WTC11 (cell line): ENCODE measurements at regions not wholly inside any gene's neighbourhood (a gene's known extent, or its start where the extent isn't known, plus 50 kb on each side); places are given as distances from the start of the nearest gene placed in this dataset.

ENCODE experiments used
- ATAC-seq: fragments of 200-7000 bp; cut with Tn5 transposase; 2 replicates; pipeline ENCODE4 v1.10.0; 2021; ENCODE audit warnings: mild to moderate bottlenecking, moderate library complexity
- CTCF ChIA-PET: fragments of 300-600 bp; sonication (Branson Sonifier 250); formaldehyde crosslinking; loops from one replicate; lab custom pipeline; 2021; ENCODE audit warnings: antibody characterized with exemption; lab: Charles Lee
- POLR2A ChIA-PET: fragments of 350-600 bp; sonication (Branson Sonifier 250); formaldehyde crosslinking; loops from one replicate; lab custom pipeline; 2021; ENCODE audit warnings: antibody characterized with exemption; lab: Charles Lee
- DNase-seq: peaks from one replicate; pipeline ENCODE4 v3.0.0; 2021; ENCODE audit warnings: low spot score
- H3K27ac Mint-ChIP-seq: 2 replicates; pipeline ENCODE4 v1.8.0; 2021; ENCODE audit warnings: mixed read lengths
- H3K27me3 Mint-ChIP-seq: 2 replicates; pipeline ENCODE4 v1.8.0; 2021; ENCODE audit warnings: low read depth, mild to moderate bottlenecking, moderate library complexity, mixed read lengths
- H3K36me3 Mint-ChIP-seq: 2 replicates; pipeline ENCODE4 v1.8.0; 2021; ENCODE audit warnings: mixed read lengths
- H3K4me1 Mint-ChIP-seq: 2 replicates; pipeline ENCODE4 v1.8.0; 2022; ENCODE audit warnings: mixed read lengths
- H3K4me3 Mint-ChIP-seq: 2 replicates; pipeline ENCODE4 v1.8.0; 2021; ENCODE audit warnings: mild to moderate bottlenecking, moderate library complexity, mixed read lengths
- H3K9me3 Mint-ChIP-seq: 2 replicates; pipeline ENCODE4 v1.8.0; 2021; ENCODE audit warnings: mixed read lengths
- ATF3 ChIP-seq: sonication (generic); formaldehyde crosslinking; conservative IDR thresholded peaks from 2 replicates; pipeline ENCODE4 v1.8.1; 2022; ENCODE audit warnings: mild to moderate bottlenecking, missing genetic modification reagents
- CBFB ChIP-seq: sonication (generic); formaldehyde crosslinking; IDR thresholded peaks from 2 replicates; pipeline ENCODE4 v1.8.1; 2022; ENCODE audit warnings: mild to moderate bottlenecking, low read depth, missing genetic modification reagents
- ELF4 ChIP-seq: sonication (generic); formaldehyde crosslinking; IDR thresholded peaks from 2 replicates; pipeline ENCODE4 v1.8.1; 2022; ENCODE audit warnings: low read depth, mild to moderate bottlenecking, moderate library complexity, missing genetic modification reagents
- ETV6 ChIP-seq: sonication (generic); formaldehyde crosslinking; IDR thresholded peaks from 2 replicates; pipeline ENCODE4 v1.8.1; 2022; ENCODE audit warnings: mild to moderate bottlenecking, missing genetic modification reagents
- FOXP1 ChIP-seq: sonication (generic); formaldehyde crosslinking; IDR thresholded peaks from 2 replicates; pipeline ENCODE4 v1.8.0; 2022; ENCODE audit warnings: missing genetic modification reagents, mild to moderate bottlenecking, moderate library complexity, borderline replicate concordance
- GABPB1 ChIP-seq: sonication (generic); formaldehyde crosslinking; IDR thresholded peaks from 2 replicates; pipeline ENCODE4 v1.8.1; 2023; ENCODE audit warnings: mild to moderate bottlenecking, missing genetic modification reagents
- MXD4 ChIP-seq: fragments of 250-450 bp; sonication (Bioruptor Pico); IDR thresholded peaks from 2 replicates; pipeline ENCODE4 v1.8.0; 2021; ENCODE audit warnings: mild to moderate bottlenecking, moderate library complexity, borderline replicate concordance
- NFE2L1 ChIP-seq: sonication (generic); formaldehyde crosslinking; IDR thresholded peaks from 2 replicates; pipeline ENCODE4 v1.8.1; 2023; ENCODE audit warnings: missing genetic modification reagents
- NFYB ChIP-seq: sonication (generic); formaldehyde crosslinking; conservative IDR thresholded peaks from 2 replicates; pipeline ENCODE4 v1.8.0; 2022; ENCODE audit warnings: low read depth, missing genetic modification reagents
- NR1H2 ChIP-seq: sonication (generic); formaldehyde crosslinking; IDR thresholded peaks from 2 replicates; pipeline ENCODE4 v1.9.0; 2021; ENCODE audit warnings: mild to moderate bottlenecking, moderate library complexity, missing genetic modification reagents
- NR3C1 ChIP-seq: sonication (generic); formaldehyde crosslinking; conservative IDR thresholded peaks from 2 replicates; pipeline ENCODE4 v1.8.1; 2023; ENCODE audit warnings: low read depth, mild to moderate bottlenecking, missing genetic modification reagents
- RELA ChIP-seq: sonication (generic); formaldehyde crosslinking; IDR thresholded peaks from 2 replicates; pipeline ENCODE4 v1.8.1; 2022; ENCODE audit warnings: missing genetic modification reagents, mild to moderate bottlenecking, borderline replicate concordance
- SMAD4 ChIP-seq: sonication (generic); formaldehyde crosslinking; IDR thresholded peaks from 2 replicates; pipeline ENCODE4 v1.8.0; 2022; ENCODE audit warnings: mild to moderate bottlenecking, missing genetic modification reagents
- SOX15 ChIP-seq: fragments of 250-450 bp; sonication (Bioruptor Pico); IDR thresholded peaks from 2 replicates; pipeline ENCODE4 v1.9.0; 2021; ENCODE audit warnings: mild to moderate bottlenecking
- SP1 ChIP-seq: sonication (generic); formaldehyde crosslinking; conservative IDR thresholded peaks from 2 replicates; pipeline ENCODE4 v1.8.1; 2022; ENCODE audit warnings: missing genetic modification reagents
- ZNF121 ChIP-seq: sonication (generic); formaldehyde crosslinking; IDR thresholded peaks from 2 replicates; pipeline ENCODE4 v1.8.0; 2023; ENCODE audit warnings: missing genetic modification reagents
- ZNF219 ChIP-seq: sonication (generic); formaldehyde crosslinking; IDR thresholded peaks from 2 replicates; pipeline ENCODE4 v1.8.0; 2023; ENCODE audit warnings: missing genetic modification reagents, mild to moderate bottlenecking, borderline replicate concordance
- ZNF396 ChIP-seq: fragments of 250-450 bp; sonication (Bioruptor Pico); IDR thresholded peaks from 2 replicates; pipeline ENCODE4 v1.8.0; 2021; ENCODE audit warnings: mild to moderate bottlenecking, moderate library complexity, borderline replicate concordance
- TF ChIP-seq, protein P1 (sequence below): sonication (generic); formaldehyde crosslinking; IDR thresholded peaks from 2 replicates; pipeline ENCODE4 v1.8.0; 2022; ENCODE audit warnings: mild to moderate bottlenecking, missing genetic modification reagents
- TF ChIP-seq, protein P2 (sequence below): sonication (generic); formaldehyde crosslinking; IDR thresholded peaks from 2 replicates; pipeline ENCODE4 v1.8.1; 2022; ENCODE audit warnings: mild to moderate bottlenecking, missing genetic modification reagents, moderate library complexity, borderline replicate concordance
- TF ChIP-seq, protein P3 (sequence below): sonication (generic); formaldehyde crosslinking; IDR thresholded peaks from 2 replicates; pipeline ENCODE4 v1.8.0; 2022; ENCODE audit warnings: mild to moderate bottlenecking, missing genetic modification reagents
- TF ChIP-seq, protein P4 (sequence below): sonication (generic); formaldehyde crosslinking; IDR thresholded peaks from 2 replicates; pipeline ENCODE4 v1.8.0; 2023; ENCODE audit warnings: mild to moderate bottlenecking, missing genetic modification reagents

DNA sequence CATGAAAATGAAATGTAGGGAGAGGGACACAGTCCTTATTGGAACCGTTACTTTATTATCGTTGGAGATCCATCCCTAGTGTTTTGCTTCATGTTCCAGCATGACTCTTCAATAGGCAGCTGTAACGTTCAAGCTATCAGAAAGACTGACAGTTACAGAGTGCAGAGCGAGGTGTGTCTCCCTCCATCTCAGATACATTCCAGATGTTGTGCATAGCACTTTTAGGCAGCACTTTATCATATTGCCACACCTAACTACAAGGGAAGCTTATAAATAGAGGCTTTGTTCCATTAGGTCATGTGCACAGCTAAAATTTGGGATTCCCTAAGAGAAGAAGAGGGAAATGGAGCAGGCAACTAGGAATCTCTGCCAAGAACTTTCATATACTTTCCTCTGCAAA is 1009.6 kb downstream of the ROBO2 start (continued):
- no peak for TF ChIP-seq NR3C1 (CRISPR knock-in tag)

DNA sequence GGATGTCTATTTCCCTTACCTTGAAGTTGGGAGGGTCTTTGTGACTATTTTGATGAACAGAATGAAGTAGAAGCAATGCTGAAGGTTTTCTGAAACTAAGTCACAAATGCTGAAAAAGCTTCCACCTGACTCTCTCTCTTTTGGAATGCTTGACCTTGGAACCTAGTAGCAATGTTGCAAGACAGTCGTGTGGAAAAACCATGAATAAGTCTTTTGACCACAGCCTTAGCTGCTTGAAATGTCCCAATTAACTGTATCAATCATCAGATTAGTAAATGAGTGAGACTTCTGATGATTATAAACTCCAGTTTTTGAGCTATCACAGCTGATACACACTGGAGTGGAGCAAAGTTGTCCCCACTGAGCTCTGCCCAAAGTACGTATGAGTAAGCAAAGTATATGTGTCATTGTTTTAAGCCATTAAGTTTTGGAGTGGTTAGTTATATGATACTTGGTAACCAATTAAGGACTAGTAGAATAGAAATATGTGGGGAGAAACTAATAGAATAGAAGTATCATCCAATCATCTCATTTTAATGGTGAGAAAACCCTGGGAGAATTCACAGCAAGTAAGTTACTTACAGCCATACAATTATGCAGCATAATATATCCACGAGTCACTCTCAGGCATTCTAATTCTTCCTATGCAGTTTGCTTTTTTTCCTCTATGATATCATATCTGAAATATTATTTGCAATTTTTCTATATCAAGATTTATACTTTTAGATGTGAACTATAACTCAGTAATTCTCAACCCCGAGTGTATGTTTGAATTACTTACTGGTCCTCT is 1010.6 kb downstream of the ROBO2 start:
- ATAC-seq (no peak), DNase-seq (no peak)
- peaks cover 6% of the 10 kb centered on the region for H3K4me1 Mint-ChIP-seq
- no peaks in the 10 kb centered on the region for H3K27me3 Mint-ChIP-seq
- H3K4me3 Mint-ChIP-seq = no peak overlapping the region
- H3K9me3 Mint-ChIP-seq = peaks cover 4% of the 10 kb centered on the region
- ChIA-PET POLR2A (interaction anchor here (0.7 kb wide), 1 partner anchor 25 kb away, joined by 3 read pairs; no protein-coding TSS in a partner anchor), CTCF (no interaction called here)
- no peak overlapping the region for H3K27ac Mint-ChIP-seq
- TF ChIP-seq RELA (no peak), ATF3 (CRISPR knock-in tag) (no peak), CBFB (no peak), GABPB1 (CRISPR knock-in tag) (no peak), ZNF396 (no peak)
- H3K36me3 Mint-ChIP-seq = no peaks in the 10 kb centered on the region

GRCh38 chr3:78052746-78053145 is 1012.8 kb downstream of the ROBO2 start:
- Mint-ChIP-seq H3K4me1 (no peaks in the 10 kb centered on the region), H3K4me3 (no peak overlapping the region)
- TF ChIP-seq SP1 (CRISPR knock-in tag) (no peak), NFYB (CRISPR knock-in tag) (no peak), NFE2L1 (CRISPR knock-in tag) (no peak), ZNF121 (no peak), ELF4 (no peak), ETV6 (no peak), SOX15 (CRISPR knock-in tag) (no peak), MXD4 (no peak), NR1H2 (CRISPR knock-in tag) (no peak), SMAD4 (CRISPR knock-in tag) (no peak), ZNF219 (no peak), FOXP1 (CRISPR knock-in tag) (no peak)
- TF ChIP-seq, protein P1, sequence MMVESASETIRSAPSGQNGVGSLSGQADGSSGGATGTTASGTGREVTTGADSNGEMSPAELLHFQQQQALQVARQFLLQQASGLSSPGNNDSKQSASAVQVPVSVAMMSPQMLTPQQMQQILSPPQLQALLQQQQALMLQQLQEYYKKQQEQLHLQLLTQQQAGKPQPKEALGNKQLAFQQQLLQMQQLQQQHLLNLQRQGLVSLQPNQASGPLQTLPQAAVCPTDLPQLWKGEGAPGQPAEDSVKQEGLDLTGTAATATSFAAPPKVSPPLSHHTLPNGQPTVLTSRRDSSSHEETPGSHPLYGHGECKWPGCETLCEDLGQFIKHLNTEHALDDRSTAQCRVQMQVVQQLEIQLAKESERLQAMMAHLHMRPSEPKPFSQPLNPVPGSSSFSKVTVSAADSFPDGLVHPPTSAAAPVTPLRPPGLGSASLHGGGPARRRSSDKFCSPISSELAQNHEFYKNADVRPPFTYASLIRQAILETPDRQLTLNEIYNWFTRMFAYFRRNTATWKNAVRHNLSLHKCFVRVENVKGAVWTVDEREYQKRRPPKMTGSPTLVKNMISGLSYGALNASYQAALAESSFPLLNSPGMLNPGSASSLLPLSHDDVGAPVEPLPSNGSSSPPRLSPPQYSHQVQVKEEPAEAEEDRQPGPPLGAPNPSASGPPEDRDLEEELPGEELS = no peak
- TF ChIP-seq, protein P2, sequence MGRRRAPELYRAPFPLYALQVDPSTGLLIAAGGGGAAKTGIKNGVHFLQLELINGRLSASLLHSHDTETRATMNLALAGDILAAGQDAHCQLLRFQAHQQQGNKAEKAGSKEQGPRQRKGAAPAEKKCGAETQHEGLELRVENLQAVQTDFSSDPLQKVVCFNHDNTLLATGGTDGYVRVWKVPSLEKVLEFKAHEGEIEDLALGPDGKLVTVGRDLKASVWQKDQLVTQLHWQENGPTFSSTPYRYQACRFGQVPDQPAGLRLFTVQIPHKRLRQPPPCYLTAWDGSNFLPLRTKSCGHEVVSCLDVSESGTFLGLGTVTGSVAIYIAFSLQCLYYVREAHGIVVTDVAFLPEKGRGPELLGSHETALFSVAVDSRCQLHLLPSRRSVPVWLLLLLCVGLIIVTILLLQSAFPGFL (CRISPR knock-in tag) = no peak
- TF ChIP-seq, protein P3, sequence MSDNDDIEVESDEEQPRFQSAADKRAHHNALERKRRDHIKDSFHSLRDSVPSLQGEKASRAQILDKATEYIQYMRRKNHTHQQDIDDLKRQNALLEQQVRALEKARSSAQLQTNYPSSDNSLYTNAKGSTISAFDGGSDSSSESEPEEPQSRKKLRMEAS (CRISPR knock-in tag) = no peak
- TF ChIP-seq, protein P4, sequence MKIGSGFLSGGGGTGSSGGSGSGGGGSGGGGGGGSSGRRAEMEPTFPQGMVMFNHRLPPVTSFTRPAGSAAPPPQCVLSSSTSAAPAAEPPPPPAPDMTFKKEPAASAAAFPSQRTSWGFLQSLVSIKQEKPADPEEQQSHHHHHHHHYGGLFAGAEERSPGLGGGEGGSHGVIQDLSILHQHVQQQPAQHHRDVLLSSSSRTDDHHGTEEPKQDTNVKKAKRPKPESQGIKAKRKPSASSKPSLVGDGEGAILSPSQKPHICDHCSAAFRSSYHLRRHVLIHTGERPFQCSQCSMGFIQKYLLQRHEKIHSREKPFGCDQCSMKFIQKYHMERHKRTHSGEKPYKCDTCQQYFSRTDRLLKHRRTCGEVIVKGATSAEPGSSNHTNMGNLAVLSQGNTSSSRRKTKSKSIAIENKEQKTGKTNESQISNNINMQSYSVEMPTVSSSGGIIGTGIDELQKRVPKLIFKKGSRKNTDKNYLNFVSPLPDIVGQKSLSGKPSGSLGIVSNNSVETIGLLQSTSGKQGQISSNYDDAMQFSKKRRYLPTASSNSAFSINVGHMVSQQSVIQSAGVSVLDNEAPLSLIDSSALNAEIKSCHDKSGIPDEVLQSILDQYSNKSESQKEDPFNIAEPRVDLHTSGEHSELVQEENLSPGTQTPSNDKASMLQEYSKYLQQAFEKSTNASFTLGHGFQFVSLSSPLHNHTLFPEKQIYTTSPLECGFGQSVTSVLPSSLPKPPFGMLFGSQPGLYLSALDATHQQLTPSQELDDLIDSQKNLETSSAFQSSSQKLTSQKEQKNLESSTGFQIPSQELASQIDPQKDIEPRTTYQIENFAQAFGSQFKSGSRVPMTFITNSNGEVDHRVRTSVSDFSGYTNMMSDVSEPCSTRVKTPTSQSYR = no peak
- TF ChIP-seq, all 79 proteins: peak for 0
- Mint-ChIP-seq H3K27me3 (no peaks in the 10 kb centered on the region), H3K27ac (no peak overlapping the region), H3K9me3 (peaks cover 7% of the 10 kb centered on the region), H3K36me3 (no peaks in the 10 kb centered on the region)
- no peak for DNase-seq
- no peak for ATAC-seq
- ChIA-PET POLR2A (no interaction called here), CTCF (no interaction called here)
